GM19351 (cell line): ENCODE measurements at regions not wholly inside any gene's neighbourhood (a gene's known extent, or its start where the extent isn't known, plus 50 kb on each side); places are given as distances from the start of the nearest gene placed in this dataset.
"Not testable (repeated sequence)": the region's sequence is repeated elsewhere in the genome, so short reads cannot be mapped to it uniquely, and the experiment has no call there.

Source experiments
- ATAC-seq: cut with Tn5 transposase; IDR thresholded peaks from one replicate; pipeline ENCODE4 v1.9.1; 2021; ENCODE audit warnings: mild to moderate bottlenecking, moderate library complexity; ENCODE audit not compliant: unreplicated experiment

GRCh38 chr7:50251765-50252164 is 52.8 kb upstream of the IKZF1 start:
- ATAC-seq, result no peak

- ATAC-seq, result no peak
These were observed 58.0 kb upstream of the IKZF1 start for GRCh38 chr7:50246551-50246950.

GRCh38 chr7:50242111-50242510 is 62.4 kb upstream of the IKZF1 start:
- ATAC-seq, result not testable (repeated sequence)

- ATAC-seq, result not testable (repeated sequence)
These were observed 63.8 kb upstream of the IKZF1 start for GRCh38 chr7:50240699-50241098.

DNA sequence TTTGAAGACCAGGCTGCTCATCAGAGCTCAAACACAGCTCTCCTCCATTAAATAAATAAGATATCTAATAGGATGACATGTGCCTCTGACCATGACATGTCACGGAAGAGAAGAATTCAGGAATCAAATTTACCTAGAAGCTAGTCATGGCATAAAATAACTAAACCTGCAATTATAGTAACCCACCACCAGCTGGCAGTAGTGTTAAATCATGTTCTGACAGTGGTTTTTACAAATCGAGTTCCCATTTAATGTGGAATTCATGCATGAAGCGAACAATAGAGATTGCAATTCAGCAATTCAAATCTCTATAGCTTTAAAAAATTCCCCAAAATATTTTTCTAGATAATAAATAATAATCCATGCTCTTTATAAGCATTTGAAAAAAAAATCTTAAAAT is 74.6 kb upstream of the IKZF1 start:
- ATAC-seq, result no peak

- no peak for ATAC-seq
These were observed 76.4 kb upstream of the IKZF1 start for GRCh38 chr7:50228148-50228547.

DNA sequence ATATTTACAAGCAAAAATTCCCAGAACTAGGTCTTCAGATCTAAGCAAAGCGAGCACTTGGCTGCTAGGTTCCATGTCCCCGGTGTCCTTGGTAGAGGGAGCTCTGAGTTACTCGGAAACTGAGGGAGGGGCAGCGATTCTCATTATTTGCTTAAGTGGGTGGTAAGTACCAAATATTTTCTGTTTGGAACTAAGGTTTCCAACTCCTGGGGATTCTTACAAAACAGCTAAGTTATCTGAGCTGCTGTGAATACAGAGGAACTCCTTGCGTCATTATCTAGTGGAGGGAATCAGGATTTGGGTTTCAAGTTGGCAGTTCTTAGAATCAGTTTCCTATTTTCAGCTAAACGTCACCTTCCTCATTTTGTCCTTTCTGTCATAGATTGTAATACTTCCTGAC is 76.8 kb upstream of the IKZF1 start:
- ATAC-seq, result no peak

DNA sequence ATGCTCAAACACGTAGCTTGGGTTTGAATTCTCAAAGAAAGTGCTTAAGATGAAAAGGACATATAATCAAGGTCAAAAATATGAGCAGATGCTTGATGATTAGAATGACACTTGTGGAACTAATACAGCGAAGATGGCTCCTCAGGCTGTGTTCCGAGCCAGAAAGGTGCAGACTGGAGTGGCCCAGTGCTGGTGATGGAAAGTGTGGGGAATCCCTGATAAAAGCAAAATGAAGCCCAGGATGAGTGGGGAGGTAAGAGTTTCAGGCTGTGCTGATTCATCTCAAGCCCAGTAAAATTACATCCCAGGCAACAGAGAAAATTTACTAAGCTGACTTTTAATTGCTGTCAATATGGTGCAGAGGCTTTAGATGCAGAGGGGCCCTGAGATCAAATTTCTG is 77.8 kb upstream of the IKZF1 start:
- peak; percentile 71 for ATAC-seq

DNA sequence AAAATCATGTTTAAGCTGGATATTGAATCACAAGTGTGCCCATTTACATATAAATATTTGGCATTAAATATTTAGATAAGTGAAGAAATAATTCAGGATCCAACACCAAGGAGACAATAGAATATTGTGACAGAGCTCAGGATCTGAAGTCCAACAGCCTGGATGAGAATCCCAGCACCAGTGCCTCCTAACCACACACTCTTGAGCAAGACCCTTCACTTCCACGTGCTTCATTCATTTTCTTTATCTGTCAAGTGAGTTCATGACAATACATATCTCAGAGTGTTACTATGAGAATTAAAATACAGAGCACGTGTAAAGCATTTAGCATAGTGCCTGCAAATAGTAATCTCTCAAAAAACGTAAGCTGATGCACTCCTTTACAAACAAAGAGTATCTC is 78.4 kb upstream of the IKZF1 start:
- ATAC-seq, result peak; percentile 22

- no peak for ATAC-seq
These were observed 83.1 kb upstream of the IKZF1 start for GRCh38 chr7:50221433-50221832.

GRCh38 chr7:50221028-50221427 is 83.5 kb upstream of the IKZF1 start:
- ATAC-seq, result no peak

DNA sequence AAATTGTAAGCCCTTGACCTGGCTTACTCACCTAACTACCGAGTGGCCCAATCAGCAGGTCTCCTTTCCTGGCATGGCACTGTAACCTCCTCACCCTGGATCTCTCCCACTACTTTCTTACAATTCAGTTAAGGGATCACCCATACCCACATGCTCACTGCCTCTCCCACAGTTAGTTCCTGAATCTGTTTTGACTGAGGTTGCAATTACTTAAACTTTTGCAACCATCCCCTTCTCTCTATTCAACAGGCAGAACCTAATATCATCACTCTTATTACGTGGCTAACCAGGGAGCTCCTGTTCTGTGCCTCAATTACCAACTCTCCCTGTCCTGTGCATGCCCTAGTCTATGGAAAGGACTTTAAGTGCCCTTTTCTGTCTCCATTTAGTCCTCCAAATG is 84.2 kb upstream of the IKZF1 start:
- ATAC-seq, result no peak

GRCh38 chr7:50217821-50218281 is 86.7 kb upstream of the IKZF1 start:
- no peak for ATAC-seq

- no peak for ATAC-seq
These were observed 87.1 kb upstream of the IKZF1 start for GRCh38 chr7:50217401-50217800.

DNA sequence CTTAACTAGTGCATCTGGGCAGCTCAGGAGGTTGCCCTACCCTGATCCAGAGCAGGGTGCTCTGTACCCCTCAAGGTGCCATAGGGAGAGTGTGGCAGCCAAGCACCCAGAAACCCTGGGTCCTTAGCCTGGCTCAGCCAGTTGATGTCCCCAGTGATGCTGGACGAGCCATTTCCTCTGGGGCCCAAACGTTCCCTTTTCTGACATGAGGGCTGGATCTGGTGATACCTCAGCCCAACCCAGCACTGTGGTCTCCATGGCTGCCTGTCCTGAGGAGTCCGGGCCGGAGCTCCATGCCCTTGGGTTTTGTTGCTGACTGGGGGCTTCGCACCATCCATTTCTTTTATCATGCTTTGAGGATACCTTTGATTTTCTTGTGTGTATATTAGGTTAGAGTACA is 87.9 kb upstream of the IKZF1 start:
- ATAC-seq, result no peak

GRCh38 chr7:50214771-50215170 is 89.7 kb upstream of the IKZF1 start:
- ATAC-seq, result no peak

DNA sequence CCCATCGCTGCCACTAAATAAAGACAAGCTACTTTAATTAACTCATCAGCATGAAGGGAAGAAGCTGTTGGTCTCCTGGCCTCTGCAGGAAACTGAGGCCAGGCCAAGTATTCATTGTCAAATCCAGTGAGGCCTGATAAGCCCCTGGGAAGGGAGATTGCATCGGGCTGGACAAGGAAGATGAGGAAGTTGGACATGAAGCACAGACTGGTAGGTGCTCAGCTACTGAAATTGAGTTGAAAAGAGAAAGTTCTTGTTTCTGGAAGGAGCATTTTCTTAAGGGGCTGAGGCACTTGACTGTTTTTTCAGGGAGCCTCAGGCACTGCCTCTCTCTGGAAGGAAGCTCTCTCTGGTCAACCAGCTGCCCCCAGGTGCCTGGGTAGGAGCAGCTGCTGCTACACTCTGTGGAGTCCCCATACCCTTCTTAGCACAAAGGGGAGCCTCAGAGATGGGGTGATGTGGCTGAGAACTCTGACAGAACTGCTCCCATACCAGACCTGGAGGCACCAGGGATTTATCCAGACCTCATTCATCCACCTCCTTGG is 90.3 kb upstream of the IKZF1 start:
- ATAC-seq, result no peak

DNA sequence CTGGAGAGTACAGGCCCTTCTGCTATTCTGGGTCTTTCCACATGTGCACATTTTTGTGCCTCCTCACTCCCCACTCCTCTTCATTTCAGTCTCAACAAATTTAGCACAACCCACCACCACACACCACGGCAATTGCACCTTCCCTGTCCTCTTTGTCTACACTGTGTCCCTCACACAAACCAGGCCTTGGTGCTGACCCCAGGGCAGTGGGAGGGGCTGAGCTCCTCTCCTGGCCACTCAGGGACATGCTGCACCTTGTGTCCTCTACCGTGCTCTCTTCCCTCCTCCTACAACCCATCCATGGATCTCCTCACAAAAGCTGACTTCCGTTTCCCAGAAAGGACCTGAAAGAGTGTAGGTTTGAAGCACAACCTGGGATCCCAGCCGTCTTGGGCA is 90.9 kb upstream of the IKZF1 start:
- no peak for ATAC-seq

- ATAC-seq, result no peak
These were observed 91.6 kb upstream of the IKZF1 start for GRCh38 chr7:50212666-50213621.

DNA sequence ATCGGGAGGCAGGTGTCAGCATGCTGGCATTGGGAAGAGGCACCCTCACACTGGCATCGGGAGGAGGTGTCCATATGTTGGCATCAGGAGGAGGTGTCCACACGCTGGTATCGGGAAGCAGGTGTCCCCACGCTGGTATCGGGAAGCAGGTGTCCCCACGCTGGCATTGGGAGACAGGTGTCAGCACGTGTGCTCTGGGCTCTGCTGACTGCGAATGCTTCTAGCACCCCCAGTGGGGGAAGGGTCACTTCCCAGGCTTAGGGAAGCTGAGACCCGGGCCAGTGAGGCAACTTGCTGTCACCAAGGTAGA is 92.5 kb upstream of the IKZF1 start:
- no peak for ATAC-seq

GRCh38 chr7:50211130-50212015 is 93.1 kb upstream of the IKZF1 start:
- ATAC-seq, result no peak

DNA sequence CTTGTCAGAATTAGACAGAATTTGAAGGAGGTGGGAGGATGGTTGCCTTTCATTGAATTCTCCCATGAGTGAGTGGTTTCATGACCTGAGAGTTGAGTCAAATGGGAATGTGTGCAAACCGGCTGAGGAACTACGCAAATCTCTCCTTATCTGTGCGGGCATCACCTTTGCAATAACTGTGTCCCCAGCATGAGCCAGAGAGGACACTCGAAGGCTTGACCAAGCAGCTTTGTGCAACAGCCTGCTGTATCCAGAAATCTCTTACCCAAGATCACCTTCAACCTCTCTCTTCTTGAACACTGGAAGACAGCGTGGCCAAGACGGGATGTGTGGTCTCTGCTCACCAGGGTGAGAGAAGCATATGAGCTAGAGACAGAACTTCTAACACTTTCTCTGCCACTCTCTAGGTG is 93.8 kb upstream of the IKZF1 start:
- ATAC-seq, result no peak
